GM12891 (cell line): ENCODE measurements at regions not wholly inside any gene's neighbourhood (a gene's known extent, or its start where the extent isn't known, plus 50 kb on each side); places are given as distances from the start of the nearest gene placed in this dataset.

Source experiments
- POLR2A ChIP-seq: IDR thresholded peaks from 2 replicates; pipeline ENCODE4 v1.6.1; 2011; ENCODE audit warnings: low read depth, low read length, control low read depth
- POLR2AphosphoS5 ChIP-seq: IDR thresholded peaks from 2 replicates; pipeline ENCODE4 v1.6.1; 2011; ENCODE audit warnings: low read depth, low read length, control low read depth
- SPI1 ChIP-seq: IDR thresholded peaks from 2 replicates; pipeline ENCODE4 v1.6.1; 2011; ENCODE audit warnings: low read depth, low read length, control low read depth
- TAF1 ChIP-seq: IDR thresholded peaks from 2 replicates; pipeline ENCODE4 v1.6.1; 2011; ENCODE audit warnings: low read depth, low read length, control low read depth

DNA sequence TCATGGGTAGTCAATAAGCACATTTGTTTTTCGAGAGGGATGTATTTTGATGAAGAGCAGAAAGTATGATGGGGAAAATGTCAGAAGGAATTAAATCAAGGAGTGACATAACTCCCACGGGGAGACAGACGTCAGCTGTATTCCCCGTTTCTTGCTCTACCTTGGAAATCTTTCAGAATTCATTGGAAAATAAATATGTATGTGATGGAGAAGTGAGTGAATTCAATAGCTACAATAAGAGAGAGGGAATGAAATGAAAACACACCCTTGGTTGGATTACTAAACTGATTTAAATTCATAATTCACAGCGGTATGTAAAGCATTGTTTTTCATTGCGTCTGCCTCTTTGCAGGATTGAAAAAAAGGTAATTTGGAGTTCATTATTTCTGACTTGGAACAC, 209.7 kb upstream of the KLF4 start:
- no peak for TF ChIP-seq POLR2A
- no peak for TF ChIP-seq TAF1
- no peak for TF ChIP-seq POLR2AphosphoS5
- no peak for TF ChIP-seq SPI1
